ENCODE measurements at regions not wholly inside any gene's neighbourhood (a gene's known extent, or its start where the extent isn't known, plus 50 kb on each side); places are given as distances from the start of the nearest gene placed in this dataset.

- no TSS peak for BruUV-seq (replicated peaks)
- intact Hi-C loops (cut with micrococcal nuclease), result loop anchor here (5.0 to 10.0 kb wide), 2 partner anchors 291 to 1318 kb away; partner anchors contain the start of gene SLIT2
Measured at GRCh38 chr4:20543131-20543530, 157.1 kb upstream of the PACRGL start.

More at GRCh38 chr4:20543131-20543530, 157.1 kb upstream of the PACRGL start:
- H4K20me1 ChIP-seq (ENCODE audit: insufficient read depth, low read length), result no peaks in the 10 kb centered on the region
- H3K56ac ChIP-seq (ENCODE audit: extremely low read depth, insufficient read depth, low read length), result no peak overlapping the region
- no peak overlapping the region for H2BK120ac ChIP-seq (ENCODE audit: low read depth, low read length)
- no peak overlapping the region for H4K91ac ChIP-seq (ENCODE audit: insufficient read depth, low read depth, low read length)
- no peak overlapping the region for H3K4ac ChIP-seq (ENCODE audit: low read depth, low read length)
- H3K14ac ChIP-seq (replicated peaks; ENCODE audit: low read depth, low read length), result no peak overlapping the region
- no peak for DNase-seq
- H3K79me1 ChIP-seq (ENCODE audit: low read depth in 1 of 2, low read length in 2 of 2), result no peaks in the 10 kb centered on the region
- no peak for ATAC-seq (ENCODE audit: low read depth)
- no peak overlapping the region for H3K4me2 ChIP-seq (ENCODE audit: low read depth, low read length)
- H3K4me1 ChIP-seq (ENCODE audit: control insufficient read depth, insufficient read depth, low read length), result no peaks in the 10 kb centered on the region
- ChIA-PET POLR2A (ENCODE audit: unreplicated experiment) (no interaction called here), CTCF (no interaction called here)
- H3K9me3 ChIP-seq (ENCODE audit: control insufficient read depth, insufficient read depth, low read length), result no peaks in the 10 kb centered on the region
- no peak overlapping the region for H3K9ac ChIP-seq (ENCODE audit: low read depth, low read length)
- no peaks in the 10 kb centered on the region for H3K9me1 ChIP-seq (ENCODE audit: insufficient read depth, low read length)
- dilution Hi-C loops (cut with HindIII; ENCODE audit: low sequenced_read_pairs, unreplicated experiment), result no loop called here
- no peak overlapping the region for H2AFZ ChIP-seq (replicated peaks; ENCODE audit: low read length, poor library complexity)
- H3K18ac ChIP-seq (ENCODE audit: low read depth, low read length), result no peak overlapping the region
- H2BK20ac ChIP-seq (ENCODE audit: low read depth, low read length), result no peak overlapping the region
- no peak overlapping the region for H2BK15ac ChIP-seq (ENCODE audit: low read depth, low read length)
- H4K8ac ChIP-seq (ENCODE audit: low read depth in 2 of 2, low read length in 2 of 2), result no peak overlapping the region
- no peak overlapping the region for H2AK9ac ChIP-seq (replicated peaks; ENCODE audit: low read depth, low read length, poor library complexity)
- no peak overlapping the region for H4K5ac ChIP-seq (ENCODE audit: low read depth, low read length)
- in situ Hi-C loops (cut with MboI; ENCODE audit: low sequenced_read_pairs), result loop anchor here (5.0 to 25.0 kb wide), 4 partner anchors 121 to 1856 kb away; no protein-coding TSS in a partner anchor
- H3K36me3 ChIP-seq (ENCODE audit: control insufficient read depth, insufficient read depth, low read length), result no peaks in the 10 kb centered on the region
- no peak overlapping the region for H2AK5ac ChIP-seq (ENCODE audit: low read depth, low read length)
- no peak overlapping the region for H3K23ac ChIP-seq (ENCODE audit: low read depth, low read length)
- no peaks in the 10 kb centered on the region for H3K27me3 ChIP-seq (ENCODE audit: control insufficient read depth, insufficient read depth, low read length)
- WGBS, 2 experiments (ENCODE audit: extremely low coverage in 2 of 2, insufficient read length in 1 of 2), result no CpG with 5 or more reads among the region's 2 CpGs
- H2BK5ac ChIP-seq (ENCODE audit: low read depth, low read length, poor library complexity, severe bottlenecking), result no peak overlapping the region
- H3K4me3 ChIP-seq (ENCODE audit: insufficient read depth, low read depth, low read length), result no peak overlapping the region
- TF ChIP-seq RCOR1 (IDR thresholded peaks at IDR 0.05; ENCODE audit: insufficient replicate concordance, low read length) (no peak), CHD1 (IDR thresholded peaks at IDR 0.05; ENCODE audit: low read depth, low read length) (no peak), CEBPB (IDR thresholded peaks at IDR 0.05; ENCODE audit: low read depth, low read length) (no peak), USF2 (IDR thresholded peaks at IDR 0.05; ENCODE audit: low read depth, low read length) (no peak), FOS (IDR thresholded peaks at IDR 0.05; ENCODE audit: low read depth, low read length) (no peak), POLR2A (IDR thresholded peaks at IDR 0.05; ENCODE audit: low read depth, low read length) (no peak), CTCF (conservative IDR thresholded peaks at IDR 0.05; ENCODE audit: low read depth, low read length) (no peak), NFE2L2 (IDR thresholded peaks at IDR 0.05; ENCODE audit: low read depth, low read length) (no peak), ELK1 (IDR thresholded peaks at IDR 0.05; ENCODE audit: borderline replicate concordance, low read depth, low read length) (no peak), SMC3 (IDR thresholded peaks at IDR 0.05; ENCODE audit: low read depth, low read length) (no peak), RAD21 (IDR thresholded peaks at IDR 0.05; ENCODE audit: low read length) (no peak), MAZ (IDR thresholded peaks at IDR 0.05; ENCODE audit: borderline replicate concordance, low read depth, low read length) (no peak), MXI1 (IDR thresholded peaks at IDR 0.05; ENCODE audit: borderline replicate concordance, low read depth, low read length) (no peak), RFX5 (IDR thresholded peaks at IDR 0.05; ENCODE audit: low read depth, low read length) (no peak), BHLHE40 (IDR thresholded peaks at IDR 0.05; ENCODE audit: low read depth, low read length) (no peak), MAFK (IDR thresholded peaks at IDR 0.05; ENCODE audit: low read depth, low read length) (no peak)
- no peak overlapping the region for H3K27ac ChIP-seq (ENCODE audit: insufficient read depth, low read length)
